HEK293 (cell line): ENCODE measurements at regions not wholly inside any gene's neighbourhood (a gene's known extent, or its start where the extent isn't known, plus 50 kb on each side); places are given as distances from the start of the nearest gene placed in this dataset.

Source experiments
- BCL6B ChIP-seq: fragments of 450-650 bp; formaldehyde crosslinking; IDR thresholded peaks from 2 replicates; pipeline ENCODE4 v1.5.1; 2017; ENCODE audit warnings: missing biosample characterization, missing genetic modification characterization
- CTCF ChIP-seq: fragments of 450-650 bp; formaldehyde crosslinking; IDR thresholded peaks from 2 replicates; pipeline ENCODE4 v1.5.1; 2016; ENCODE audit warnings: missing biosample characterization, missing genetic modification characterization
- EGR2 ChIP-seq: fragments of 450-650 bp; formaldehyde crosslinking; IDR thresholded peaks from 2 replicates; pipeline ENCODE4 v1.5.1; 2016; ENCODE audit warnings: low read depth, missing biosample characterization, missing genetic modification characterization
- GLI2 ChIP-seq: fragments of 450-650 bp; formaldehyde crosslinking; IDR thresholded peaks from 2 replicates; pipeline ENCODE4; 2017; ENCODE audit warnings: missing biosample characterization, missing genetic modification characterization, low read depth, borderline replicate concordance
- GLIS1 ChIP-seq: fragments of 450-650 bp; formaldehyde crosslinking; IDR thresholded peaks from 2 replicates; pipeline ENCODE4 v1.5.1; 2016; ENCODE audit warnings: missing biosample characterization, missing genetic modification characterization
- HOXA7 ChIP-seq: sonication (generic); formaldehyde crosslinking; IDR thresholded peaks from 2 replicates; pipeline ENCODE4 v1.8.1; 2022; ENCODE audit warnings: missing genetic modification reagents, borderline replicate concordance
- IKZF3 ChIP-seq: fragments of 450-650 bp; IDR thresholded peaks from 2 replicates; pipeline ENCODE4 v1.5.0; 2018; ENCODE audit warnings: missing biosample characterization, mild to moderate bottlenecking, missing genetic modification characterization, moderate library complexity
- KLF7 ChIP-seq: fragments of 450-650 bp; formaldehyde crosslinking; IDR thresholded peaks from 2 replicates; pipeline ENCODE4 v1.5.1; 2016; ENCODE audit warnings: missing biosample characterization, missing genetic modification characterization, borderline replicate concordance
- MEIS1 ChIP-seq: sonication (generic); formaldehyde crosslinking; IDR thresholded peaks from 2 replicates; pipeline ENCODE4 v1.8.1; 2022; ENCODE audit warnings: missing genetic modification reagents, mild to moderate bottlenecking, borderline replicate concordance
- RBAK ChIP-seq: fragments of 450-650 bp; formaldehyde crosslinking; IDR thresholded peaks from 2 replicates; pipeline ENCODE4 v1.5.1; 2016; ENCODE audit warnings: missing biosample characterization, missing genetic modification characterization
- REPIN1 ChIP-seq: fragments of 450-650 bp; formaldehyde crosslinking; IDR thresholded peaks from 2 replicates; pipeline ENCODE4 v1.5.1; 2017; ENCODE audit warnings: missing biosample characterization, missing genetic modification characterization, low read depth
- SCRT1 ChIP-seq: fragments of 450-650 bp; formaldehyde crosslinking; IDR thresholded peaks from 2 replicates; pipeline ENCODE4 v1.5.1; 2016; ENCODE audit warnings: missing biosample characterization, missing genetic modification characterization, borderline replicate concordance
- SETDB1 ChIP-seq: IDR thresholded peaks from one replicate; pipeline ENCODE4 v1.6.1; 2017; ENCODE audit warnings: mild to moderate bottlenecking, low read length, moderate library complexity, mixed read lengths; ENCODE audit not compliant: insufficient read length
- SP7 ChIP-seq: fragments of 450-650 bp; formaldehyde crosslinking; IDR thresholded peaks from 2 replicates; pipeline ENCODE4 v1.5.1; 2016; ENCODE audit warnings: missing biosample characterization, missing genetic modification characterization
- TRIM28 ChIP-seq: IDR thresholded peaks from 2 replicates; pipeline ENCODE4 v1.6.1; 2011; ENCODE audit warnings: low read length, control low read depth, borderline replicate concordance
- ZNF10 ChIP-seq: fragments of 450-650 bp; formaldehyde crosslinking; IDR thresholded peaks from 2 replicates; pipeline ENCODE4 v1.5.1; 2017; ENCODE audit warnings: missing biosample characterization, missing genetic modification characterization
- ZNF19 ChIP-seq: fragments of 450-650 bp; formaldehyde crosslinking; IDR thresholded peaks from 2 replicates; pipeline ENCODE4; 2016; ENCODE audit warnings: missing biosample characterization, missing genetic modification characterization, low read depth
- ZNF211 ChIP-seq: fragments of 450-650 bp; formaldehyde crosslinking; IDR thresholded peaks from 2 replicates; pipeline ENCODE4 v1.5.1; 2016; ENCODE audit warnings: low read depth, missing biosample characterization, missing genetic modification characterization
- ZNF223 ChIP-seq: fragments of 450-650 bp; formaldehyde crosslinking; IDR thresholded peaks from 2 replicates; pipeline ENCODE4 v1.5.1; 2016; ENCODE audit warnings: missing biosample characterization, missing genetic modification characterization
- ZNF239 ChIP-seq: fragments of 450-650 bp; formaldehyde crosslinking; IDR thresholded peaks from 2 replicates; pipeline ENCODE4 v1.5.1; 2016; ENCODE audit warnings: missing biosample characterization, missing genetic modification characterization
- ZNF26 ChIP-seq: fragments of 450-650 bp; formaldehyde crosslinking; IDR thresholded peaks from 2 replicates; pipeline ENCODE4 v1.5.1; 2016; ENCODE audit warnings: missing biosample characterization, missing genetic modification characterization
- ZNF292 ChIP-seq: fragments of 450-650 bp; formaldehyde crosslinking; IDR thresholded peaks from 2 replicates; pipeline ENCODE4 v1.5.1; 2016; ENCODE audit warnings: low read depth, missing biosample characterization, missing genetic modification characterization, borderline replicate concordance
- ZNF302 ChIP-seq: fragments of 450-650 bp; formaldehyde crosslinking; IDR thresholded peaks from 2 replicates; pipeline ENCODE4 v1.5.1; 2016; ENCODE audit warnings: missing biosample characterization, missing genetic modification characterization, low read depth
- ZNF324 ChIP-seq: fragments of 450-650 bp; formaldehyde crosslinking; IDR thresholded peaks from 2 replicates; pipeline ENCODE4 v1.5.1; 2016; ENCODE audit warnings: missing biosample characterization, missing genetic modification characterization
- ZNF354C ChIP-seq: fragments of 450-650 bp; formaldehyde crosslinking; IDR thresholded peaks from 2 replicates; pipeline ENCODE4 v1.5.1; 2016; ENCODE audit warnings: missing biosample characterization, missing genetic modification characterization, low read depth, borderline replicate concordance
- ZNF37A ChIP-seq: fragments of 450-650 bp; IDR thresholded peaks from 2 replicates; pipeline ENCODE4 v1.5.1; 2018; ENCODE audit warnings: missing biosample characterization, missing genetic modification characterization
- ZNF514 ChIP-seq: fragments of 450-650 bp; formaldehyde crosslinking; IDR thresholded peaks from 2 replicates; pipeline ENCODE4 v1.5.1; 2016; ENCODE audit warnings: missing biosample characterization, missing genetic modification characterization
- ZNF544 ChIP-seq: fragments of 450-650 bp; formaldehyde crosslinking; IDR thresholded peaks from 2 replicates; pipeline ENCODE4 v1.5.0; 2017; ENCODE audit warnings: missing biosample characterization, missing genetic modification characterization
- ZNF558 ChIP-seq: fragments of 450-650 bp; formaldehyde crosslinking; IDR thresholded peaks from 2 replicates; pipeline ENCODE4 v1.5.1; 2016; ENCODE audit warnings: missing biosample characterization, missing genetic modification characterization
- ZNF561 ChIP-seq: fragments of 450-650 bp; IDR thresholded peaks from 2 replicates; pipeline ENCODE4 v1.5.1; 2018; ENCODE audit warnings: missing biosample characterization, missing genetic modification characterization, borderline replicate concordance
- ZNF629 ChIP-seq: fragments of 450-650 bp; formaldehyde crosslinking; IDR thresholded peaks from 2 replicates; pipeline ENCODE4 v1.5.1; 2017; ENCODE audit warnings: missing biosample characterization, missing genetic modification characterization
- ZNF670 ChIP-seq: fragments of 450-650 bp; formaldehyde crosslinking; IDR thresholded peaks from 2 replicates; pipeline ENCODE4 v1.5.1; 2016; ENCODE audit warnings: missing biosample characterization, missing genetic modification characterization, low read depth
- ZNF677 ChIP-seq: fragments of 450-650 bp; IDR thresholded peaks from 2 replicates; pipeline ENCODE4 v1.5.0; 2018; ENCODE audit warnings: missing biosample characterization, mild to moderate bottlenecking, missing genetic modification characterization, moderate library complexity
- ZNF701 ChIP-seq: fragments of 450-650 bp; formaldehyde crosslinking; IDR thresholded peaks from 2 replicates; pipeline ENCODE4 v1.5.1; 2016; ENCODE audit warnings: missing biosample characterization, missing genetic modification characterization
- ZNF76 ChIP-seq: fragments of 450-650 bp; formaldehyde crosslinking; IDR thresholded peaks from 2 replicates; pipeline ENCODE4; 2016; ENCODE audit warnings: low read depth, missing biosample characterization, missing genetic modification characterization, borderline replicate concordance
- ZNF776 ChIP-seq: fragments of 450-650 bp; formaldehyde crosslinking; IDR thresholded peaks from 2 replicates; pipeline ENCODE4 v1.5.0; 2017; ENCODE audit warnings: missing biosample characterization, missing genetic modification characterization, borderline replicate concordance
- ZNF785 ChIP-seq: fragments of 450-650 bp; formaldehyde crosslinking; IDR thresholded peaks from 2 replicates; pipeline ENCODE4 v1.5.1; 2016; ENCODE audit warnings: missing biosample characterization, missing genetic modification characterization
- ZNF843 ChIP-seq: fragments of 450-650 bp; formaldehyde crosslinking; IDR thresholded peaks from 2 replicates; pipeline ENCODE4 v1.5.1; 2016; ENCODE audit warnings: missing biosample characterization, missing genetic modification characterization
- ZXDB ChIP-seq: fragments of 450-650 bp; formaldehyde crosslinking; IDR thresholded peaks from 2 replicates; pipeline ENCODE4 v1.5.1; 2016; ENCODE audit warnings: missing biosample characterization, missing genetic modification characterization

DNA sequence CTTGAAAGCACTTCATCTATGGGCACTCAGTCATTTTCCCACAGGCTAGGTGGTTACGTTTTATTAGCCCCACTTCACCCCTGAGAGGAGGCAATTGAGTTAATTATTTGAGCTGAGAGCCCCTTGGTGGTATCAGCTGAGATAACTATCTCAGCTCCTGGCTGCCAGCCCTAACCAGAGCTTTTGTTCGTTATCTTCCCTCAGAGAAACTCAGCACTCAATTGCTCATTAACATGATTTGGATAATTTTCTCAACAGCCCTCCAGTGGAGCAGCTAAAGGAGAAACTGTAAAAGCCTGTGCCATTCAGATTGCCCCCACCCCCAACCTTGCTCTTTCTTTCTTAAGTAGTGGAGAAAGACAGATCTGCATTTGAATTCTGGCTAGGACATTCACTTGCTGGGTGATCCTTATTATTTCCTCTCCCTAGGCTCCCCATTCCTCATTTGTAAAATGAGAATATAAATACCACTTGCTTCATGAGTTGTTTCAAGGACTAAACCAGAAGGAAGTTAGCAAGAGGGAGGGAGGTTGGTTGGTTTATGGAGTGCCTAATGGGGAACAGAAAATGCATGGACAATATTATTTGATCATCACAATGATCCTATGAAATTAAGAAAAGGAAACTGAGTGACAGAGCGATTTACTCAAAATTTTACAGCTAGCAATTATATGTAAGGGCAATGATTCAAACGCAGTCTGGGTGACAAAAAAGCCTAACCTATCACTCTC lies 218.7 kb upstream of the FGGY start (continued):
- TF ChIP-seq ZNF302 (tag by site-specific recombination), result no peak
- TF ChIP-seq REPIN1, result peak; percentile 37; the same call in 1 of the 2 replicates
- no peak; the same call in 1 of the 2 replicates for TF ChIP-seq ZNF76 (tag by site-specific recombination)
- TF ChIP-seq ZNF37A (tag by site-specific recombination), result no peak
- no peak for TF ChIP-seq ZNF670 (tag by site-specific recombination)
- TF ChIP-seq ZNF558 (tag by site-specific recombination), result no peak
- TF ChIP-seq ZNF677, result no peak
- peak; percentile 85 for TF ChIP-seq SP7
- no peak for TF ChIP-seq ZNF239
- TF ChIP-seq ZNF701, result no peak
- TF ChIP-seq EGR2 (tag by site-specific recombination), result no peak
- peak; percentile 99 for TF ChIP-seq ZNF843 (tag by site-specific recombination)
- TF ChIP-seq ZNF776 (tag by site-specific recombination), result no peak
- no peak for TF ChIP-seq RBAK (tag by site-specific recombination)
- TF ChIP-seq KLF7 (tag by site-specific recombination), result peak; percentile 45; the same call in 1 of the 2 replicates
- TF ChIP-seq ZXDB (tag by site-specific recombination), result peak; percentile 98
- no peak for TF ChIP-seq CTCF (tag by site-specific recombination)
- TF ChIP-seq SETDB1, result no peak
- TF ChIP-seq ZNF514, result no peak
- TF ChIP-seq ZNF10, result peak; percentile 80
- TF ChIP-seq ZNF785, result no peak
- TF ChIP-seq BCL6B (tag by site-specific recombination), result no peak
- peak; percentile 87 for TF ChIP-seq ZNF629
- TF ChIP-seq HOXA7 (CRISPR knock-in tag), result no peak
- no peak for TF ChIP-seq ZNF354C (tag by site-specific recombination)
- peak; percentile 88 for TF ChIP-seq TRIM28
- TF ChIP-seq ZNF561 (tag by site-specific recombination), result peak; percentile 90; the same call in 1 of the 2 replicates
- TF ChIP-seq ZNF26, result no peak
- no peak for TF ChIP-seq ZNF211 (tag by site-specific recombination)
- no peak for TF ChIP-seq ZNF19 (tag by site-specific recombination)
- TF ChIP-seq IKZF3 (tag by site-specific recombination), result peak; percentile 97
- TF ChIP-seq GLI2, result peak; percentile 98
- peak; percentile 100 for TF ChIP-seq GLIS1 (tag by site-specific recombination)
- TF ChIP-seq SCRT1 (tag by site-specific recombination), result 0 out of 2 replicates have a peak, but pooled peaks have one; percentile 56
- TF ChIP-seq ZNF324, result 0 out of 2 replicates have a peak, but pooled peaks have one; percentile 69
- TF ChIP-seq ZNF223 (tag by site-specific recombination), result no peak
- no peak for TF ChIP-seq ZNF544 (tag by site-specific recombination)
- TF ChIP-seq ZNF292, result no peak
- TF ChIP-seq MEIS1 (CRISPR knock-in tag), result no peak
